B cell (primary cell): ENCODE measurements at regions not wholly inside any gene's neighbourhood (a gene's known extent, or its start where the extent isn't known, plus 50 kb on each side); places are given as distances from the start of the nearest gene placed in this dataset.

Experiments used
- ATAC-seq: fragments of 200-7000 bp; cut with Tn5 transposase; one replicate; pipeline ENCODE4 v1.10.0; 2021; ENCODE audit warnings: low read depth, mild to moderate bottlenecking, moderate number of reproducible peaks, moderate library complexity
- CTCF ChIA-PET: fragments of 350-600 bp; sonication (Branson Sonifier 250); formaldehyde crosslinking; loops from one replicate; lab custom pipeline; 2021; ENCODE audit warnings: antibody characterized with exemption, inconsistent platforms; lab: Charles Lee
- POLR2A ChIA-PET: fragments of 350-600 bp; sonication (Branson Sonifier 250); formaldehyde crosslinking; loops from one replicate; lab custom pipeline; 2021; ENCODE audit warnings: antibody characterized with exemption; lab: Charles Lee
- DNase-seq: peaks from one replicate; pipeline ENCODE4 v3.0.0; 2013
- H2AFZ ChIP-seq: 2 replicates; pipeline ENCODE4 v1.6.1; 2012; ENCODE audit warnings: mild to moderate bottlenecking, low read depth, low read length; ENCODE audit not compliant: insufficient read depth, poor library complexity, severe bottlenecking
- H3K27ac ChIP-seq, 2 donors: 1 replicate in 1 of 2; 2 replicates in 1 of 2; pipeline ENCODE4 v1.5.1; 2012 to 2013; ENCODE audit warnings: low read length in 2 of 2, mild to moderate bottlenecking in 2 of 2, moderate library complexity in 1 of 2
- H3K27me3 ChIP-seq, 4 experiments: fragments of 200-600 bp in 1 of 4; sonication (generic) in 1 of 4; replicated peaks in 1 of 4; 1 replicate in 2 of 4; 2 replicates in 2 of 4; pipeline versions ENCODE4 v1.6.1 to v1.7.0; 2013 to 2016; ENCODE audit warnings: low read length in 3 of 4, mild to moderate bottlenecking in 2 of 4, mixed read lengths in 1 of 4, moderate library complexity in 1 of 4; ENCODE audit not compliant: insufficient read depth in 4 of 4, control insufficient read depth in 3 of 4; ENCODE audit errors: control extremely low read depth in 1 of 4
- H3K36me3 ChIP-seq, 2 experiments: replicated peaks in 1 of 2; 1 replicate in 1 of 2; 2 replicates in 1 of 2; pipeline versions ENCODE4 v1.6.1 to v1.7.1; 2013; ENCODE audit warnings: low read length in 1 of 2; ENCODE audit not compliant: insufficient read depth in 2 of 2, control insufficient read depth in 1 of 2; ENCODE audit errors: control extremely low read depth in 1 of 2, extremely low read depth in 1 of 2
- H3K4me1 ChIP-seq, 2 donors: fragments of 200-600 bp in 1 of 2; sonication (generic) in 1 of 2; 1 replicate in 1 of 2; 2 replicates in 1 of 2; pipeline versions ENCODE4 v1.5.1 to v1.6.1; 2013 to 2017; ENCODE audit warnings: low read length in 2 of 2; ENCODE audit not compliant: control insufficient read depth in 2 of 2, insufficient read depth in 2 of 2
- H3K4me2 ChIP-seq: replicated peaks from 2 replicates; pipeline ENCODE3; 2012; ENCODE audit warnings: mild to moderate bottlenecking, low read depth, low read length; ENCODE audit not compliant: poor library complexity, severe bottlenecking
- H3K4me3 ChIP-seq, 5 experiments: fragments of 200-600 bp in 1 of 5; sonication (generic) in 1 of 5; 1 replicate in 3 of 5; 2 replicates in 2 of 5; pipeline versions ENCODE4 v1.5.1 to v1.7.0; 2011 to 2016; ENCODE audit warnings: low read length in 4 of 5, mild to moderate bottlenecking in 4 of 5, low read depth in 2 of 5, control low read depth in 1 of 5, moderate library complexity in 1 of 5; ENCODE audit not compliant: insufficient read depth in 1 of 5; ENCODE audit errors: control extremely low read depth in 1 of 5, extremely low read depth in 1 of 5
- H3K79me2 ChIP-seq: fragments of 200-600 bp; sonication (generic); one replicate; pipeline ENCODE4 v1.6.0; 2016; ENCODE audit warnings: low read length; ENCODE audit not compliant: control insufficient read depth, insufficient read depth
- H3K9ac ChIP-seq: fragments of 200-600 bp; sonication (generic); 2 replicates; pipeline ENCODE4 v1.6.1; 2017; ENCODE audit warnings: mild to moderate bottlenecking, low read length, moderate library complexity
- H3K9me3 ChIP-seq, 3 donors: one replicate each; pipeline versions ENCODE4 v1.6.1 to v1.7.1; 2013; ENCODE audit warnings: low read length in 2 of 3; ENCODE audit not compliant: control insufficient read depth in 2 of 3, insufficient read depth in 1 of 3; ENCODE audit errors: control extremely low read depth in 1 of 3
- H4K20me1 ChIP-seq: 2 replicates; pipeline ENCODE4 v1.6.0; 2012; ENCODE audit warnings: mild to moderate bottlenecking, low read length; ENCODE audit not compliant: insufficient read depth, control insufficient read depth, poor library complexity, severe bottlenecking
- H3K27ac Mint-ChIP-seq: one replicate; pipeline ENCODE4 v1.8.0; 2021; ENCODE audit warnings: mixed read lengths
- H3K27me3 Mint-ChIP-seq: one replicate; pipeline ENCODE4 v1.8.0; 2021; ENCODE audit warnings: mixed read lengths
- H3K4me1 Mint-ChIP-seq: one replicate; pipeline ENCODE4 v1.8.0; 2021; ENCODE audit warnings: mixed read lengths
- H3K4me3 Mint-ChIP-seq: one replicate; pipeline ENCODE4 v1.8.0; 2021; ENCODE audit warnings: mixed read lengths
- H3K9me3 Mint-ChIP-seq: one replicate; pipeline ENCODE4 v1.8.0; 2022; ENCODE audit warnings: mixed read lengths; ENCODE audit not compliant: insufficient read depth
- CTCF ChIP-seq: fragments of 200-600 bp; IDR thresholded peaks from one replicate; pipeline ENCODE4 v1.8.0; 2022; ENCODE audit warnings: antibody characterized with exemption, mild to moderate bottlenecking
- EZH2 ChIP-seq: IDR thresholded peaks from 2 replicates; pipeline ENCODE4 v1.6.1; 2012; ENCODE audit warnings: borderline replicate concordance, low read depth, mild to moderate bottlenecking, moderate library complexity, low read length; ENCODE audit not compliant: insufficient read depth, poor library complexity, severe bottlenecking
- WGBS: methylation state at CpG from one replicate; pipeline ENCODE4 v1.1.5; 2013; ENCODE audit warnings: missing lambda C conversion rate; ENCODE audit not compliant: insufficient coverage; 5-methylcytosine and 5-hydroxymethylcytosine counted together
- intact Hi-C: fragments of 100-400 bp; cut with micrococcal nuclease; formaldehyde crosslinking; loops from one replicate; pipeline ENCODE4 v1.10.0; 2022

- ChIA-PET CTCF (no interaction called here), POLR2A (no interaction called here)
- Histone ChIP-seq H3K27me3 (peaks cover 0 to 7% (median 0%) of the 10 kb centered on the region in 4 experiments), H3K27ac (no peak overlapping the region), H4K20me1 (no peaks in the 10 kb centered on the region), H3K9ac (no peak overlapping the region), H3K4me2 (no peak overlapping the region), H3K4me1 (no peaks in the 10 kb centered on the region), H3K9me3 (peaks cover 0 to 3% (median 0%) of the 10 kb centered on the region in 3 donors), H3K79me2 (no peaks in the 10 kb centered on the region), H3K36me3 (no peaks in the 10 kb centered on the region), H3K4me3 (no peak overlapping the region), H2AFZ (no peak overlapping the region)
- H3K27ac Mint-ChIP-seq: no peak overlapping the region
- no peak overlapping the region for H3K4me3 Mint-ChIP-seq
- H3K9me3 Mint-ChIP-seq: no peaks in the 10 kb centered on the region
- DNase-seq: no peak
- 91% methylated on average over 4 of the region's 4 CpGs for WGBS
- no peak for ATAC-seq
- peaks cover 17% of the 10 kb centered on the region for H3K27me3 Mint-ChIP-seq
- intact Hi-C loops: no loop called here
- no peak for TF ChIP-seq EZH2
- TF ChIP-seq CTCF: no peak
- H3K4me1 Mint-ChIP-seq: no peaks in the 10 kb centered on the region
These were observed 290.1 kb downstream of the BUD13 start for GRCh38 chr11:116482716-116483115.

- CTCF ChIA-PET: no interaction called here
- H3K9me3 Mint-ChIP-seq: no peaks in the 10 kb centered on the region
- no peak overlapping the region for H3K27ac Mint-ChIP-seq
- H3K27me3 Mint-ChIP-seq: peaks cover 9% of the 10 kb centered on the region
- no peak overlapping the region for H3K27ac ChIP-seq
- POLR2A ChIA-PET: no interaction called here
- H2AFZ ChIP-seq: no peak overlapping the region
- 90% methylated on average over 3 of the region's 3 CpGs for WGBS
- H4K20me1 ChIP-seq: no peaks in the 10 kb centered on the region
- DNase-seq (no peak), ATAC-seq (no peak)
- H3K4me3 ChIP-seq: no peak overlapping the region
- no peak overlapping the region for H3K9ac ChIP-seq
- H3K36me3 ChIP-seq: no peaks in the 10 kb centered on the region
- no peak overlapping the region for H3K4me3 Mint-ChIP-seq
- no peaks in the 10 kb centered on the region for H3K79me2 ChIP-seq
- no peak overlapping the region for H3K4me2 ChIP-seq
- H3K4me1 ChIP-seq: no peaks in the 10 kb centered on the region
- peaks cover 0 to 4% (median 0%) of the 10 kb centered on the region in 4 experiments for H3K27me3 ChIP-seq
- TF ChIP-seq EZH2: no peak
- no peak for TF ChIP-seq CTCF
- intact Hi-C loops: no loop called here
- no peaks in the 10 kb centered on the region for H3K4me1 Mint-ChIP-seq
- H3K9me3 ChIP-seq: peaks cover 0 to 3% (median 0%) of the 10 kb centered on the region in 3 donors
These were observed 291.6 kb downstream of the BUD13 start for GRCh38 chr11:116481126-116481675.
